HEK293 (cell line): ENCODE measurements at regions not wholly inside any gene's neighbourhood (a gene's known extent, or its start where the extent isn't known, plus 50 kb on each side); places are given as distances from the start of the nearest gene placed in this dataset.

Experiments
- CTCF ChIA-PET: fragments of 350-600 bp; formaldehyde crosslinking; extraction: SDS; loops from one replicate; lab custom pipeline; 2021; ENCODE audit warnings: antibody characterized with exemption; lab: Yijun Ruan, JAX
- POLR2A ChIA-PET: fragments of 300-600 bp; formaldehyde crosslinking; extraction: SDS; loops from one replicate; lab custom pipeline; 2020; ENCODE audit warnings: antibody characterized with exemption, inconsistent platforms; lab: Yijun Ruan, JAX
- H3K27ac ChIP-seq: fragments of 200-500 bp; sonication (Bioruptor generic); 2 replicates; pipeline ENCODE4 v1.5.1; 2014; ENCODE audit warnings: low read depth, low read length, control low read depth, inconsistent platforms; ENCODE audit errors: extremely low read depth
- H3K36me3 ChIP-seq, 2 experiments: fragments of 200-500 bp in 1 of 2; sonication (Bioruptor generic) in 1 of 2; 1 replicate in 1 of 2; 2 replicates in 1 of 2; pipeline ENCODE4 v1.5.1; 2014 to 2017; ENCODE audit warnings: inconsistent platforms in 2 of 2, low read length in 2 of 2; ENCODE audit not compliant: control insufficient read depth in 2 of 2, insufficient read depth in 1 of 2
- H3K4me1 ChIP-seq: fragments of 200-500 bp; sonication (Bioruptor generic); 2 replicates; pipeline ENCODE4 v1.5.1; 2014; ENCODE audit warnings: mild to moderate bottlenecking, low read length, inconsistent platforms; ENCODE audit not compliant: control insufficient read depth, insufficient read depth
- H3K4me3 ChIP-seq: 2 replicates; pipeline ENCODE4 v1.5.1; 2011; ENCODE audit warnings: low read depth, mild to moderate bottlenecking, control low read depth, low read length, moderate library complexity
- H3K9me3 ChIP-seq: fragments of 200-500 bp; sonication (Bioruptor generic); 2 replicates; pipeline ENCODE4 v1.5.1; 2014; ENCODE audit warnings: low read depth, low read length, inconsistent platforms; ENCODE audit not compliant: control insufficient read depth, insufficient read depth
- BCL11B ChIP-seq: fragments of 450-650 bp; formaldehyde crosslinking; IDR thresholded peaks from 2 replicates; pipeline ENCODE4 v1.5.1; 2016; ENCODE audit warnings: low read depth, missing biosample characterization, missing genetic modification characterization
- FEZF1 ChIP-seq: fragments of 450-650 bp; formaldehyde crosslinking; IDR thresholded peaks from 2 replicates; pipeline ENCODE4 v1.5.1; 2016; ENCODE audit warnings: missing biosample characterization, missing genetic modification characterization
- GLI2 ChIP-seq: fragments of 450-650 bp; formaldehyde crosslinking; IDR thresholded peaks from 2 replicates; pipeline ENCODE4; 2017; ENCODE audit warnings: missing biosample characterization, missing genetic modification characterization, low read depth, borderline replicate concordance
- GLIS1 ChIP-seq: fragments of 450-650 bp; formaldehyde crosslinking; IDR thresholded peaks from 2 replicates; pipeline ENCODE4 v1.5.1; 2016; ENCODE audit warnings: missing biosample characterization, missing genetic modification characterization
- HOXD13 ChIP-seq: sonication (generic); formaldehyde crosslinking; IDR thresholded peaks from 2 replicates; pipeline ENCODE4 v1.8.0; 2022; ENCODE audit warnings: missing genetic modification reagents, borderline replicate concordance
- RBAK ChIP-seq: fragments of 450-650 bp; formaldehyde crosslinking; IDR thresholded peaks from 2 replicates; pipeline ENCODE4 v1.5.1; 2016; ENCODE audit warnings: missing biosample characterization, missing genetic modification characterization
- REPIN1 ChIP-seq: fragments of 450-650 bp; formaldehyde crosslinking; IDR thresholded peaks from 2 replicates; pipeline ENCODE4 v1.5.1; 2017; ENCODE audit warnings: missing biosample characterization, missing genetic modification characterization, low read depth
- SALL2 ChIP-seq: fragments of 450-650 bp; formaldehyde crosslinking; IDR thresholded peaks from 2 replicates; pipeline ENCODE4 v1.5.0; 2017; ENCODE audit warnings: missing biosample characterization, mild to moderate bottlenecking, missing genetic modification characterization, borderline replicate concordance
- ZFHX2 ChIP-seq: fragments of 450-650 bp; formaldehyde crosslinking; conservative IDR thresholded peaks from 2 replicates; pipeline ENCODE4 v1.5.1; 2016; ENCODE audit warnings: missing biosample characterization, missing genetic modification characterization
- ZNF211 ChIP-seq: fragments of 450-650 bp; formaldehyde crosslinking; IDR thresholded peaks from 2 replicates; pipeline ENCODE4 v1.5.1; 2016; ENCODE audit warnings: low read depth, missing biosample characterization, missing genetic modification characterization
- ZNF324 ChIP-seq: fragments of 450-650 bp; formaldehyde crosslinking; IDR thresholded peaks from 2 replicates; pipeline ENCODE4 v1.5.1; 2016; ENCODE audit warnings: missing biosample characterization, missing genetic modification characterization
- ZNF529 ChIP-seq: fragments of 450-650 bp; formaldehyde crosslinking; IDR thresholded peaks from 2 replicates; pipeline ENCODE4 v1.5.1; 2017; ENCODE audit warnings: missing genetic modification characterization, missing biosample characterization; ENCODE audit not compliant: insufficient replicate concordance
- ZNF561 ChIP-seq: fragments of 450-650 bp; IDR thresholded peaks from 2 replicates; pipeline ENCODE4 v1.5.1; 2018; ENCODE audit warnings: missing biosample characterization, missing genetic modification characterization, borderline replicate concordance
- ZNF610 ChIP-seq: fragments of 450-650 bp; formaldehyde crosslinking; IDR thresholded peaks from 2 replicates; pipeline ENCODE4 v1.5.1; 2016; ENCODE audit warnings: missing biosample characterization, missing genetic modification characterization, borderline replicate concordance
- ZNF677 ChIP-seq: fragments of 450-650 bp; IDR thresholded peaks from 2 replicates; pipeline ENCODE4 v1.5.0; 2018; ENCODE audit warnings: missing biosample characterization, mild to moderate bottlenecking, missing genetic modification characterization, moderate library complexity
- ZNF747 ChIP-seq: fragments of 450-650 bp; formaldehyde crosslinking; IDR thresholded peaks from 2 replicates; pipeline ENCODE4 v1.5.1; 2016; ENCODE audit warnings: missing biosample characterization, missing genetic modification characterization
- ZNF776 ChIP-seq: fragments of 450-650 bp; formaldehyde crosslinking; IDR thresholded peaks from 2 replicates; pipeline ENCODE4 v1.5.0; 2017; ENCODE audit warnings: missing biosample characterization, missing genetic modification characterization, borderline replicate concordance
- ZSCAN30 ChIP-seq: fragments of 450-650 bp; IDR thresholded peaks from 2 replicates; pipeline ENCODE4 v1.5.1; 2018; ENCODE audit warnings: missing biosample characterization, mild to moderate bottlenecking, missing genetic modification characterization, moderate library complexity
- TF ChIP-seq, protein P1 (sequence below): fragments of 450-650 bp; formaldehyde crosslinking; IDR thresholded peaks from 2 replicates; pipeline ENCODE4 v1.5.1; 2016; ENCODE audit warnings: missing biosample characterization, missing genetic modification characterization
- TF ChIP-seq, protein P2 (sequence below): fragments of 450-650 bp; formaldehyde crosslinking; IDR thresholded peaks from 2 replicates; pipeline ENCODE4 v1.5.1; 2016; ENCODE audit warnings: missing biosample characterization, missing genetic modification characterization, low read depth
- TF ChIP-seq, protein P3 (sequence below): fragments of 450-650 bp; formaldehyde crosslinking; IDR thresholded peaks from 2 replicates; pipeline ENCODE4 v1.5.1; 2017; ENCODE audit warnings: missing biosample characterization, missing genetic modification characterization
- TF ChIP-seq, protein P4 (sequence below): fragments of 450-650 bp; IDR thresholded peaks from 2 replicates; pipeline ENCODE4 v1.5.1; 2018; ENCODE audit warnings: missing biosample characterization, missing genetic modification characterization

DNA sequence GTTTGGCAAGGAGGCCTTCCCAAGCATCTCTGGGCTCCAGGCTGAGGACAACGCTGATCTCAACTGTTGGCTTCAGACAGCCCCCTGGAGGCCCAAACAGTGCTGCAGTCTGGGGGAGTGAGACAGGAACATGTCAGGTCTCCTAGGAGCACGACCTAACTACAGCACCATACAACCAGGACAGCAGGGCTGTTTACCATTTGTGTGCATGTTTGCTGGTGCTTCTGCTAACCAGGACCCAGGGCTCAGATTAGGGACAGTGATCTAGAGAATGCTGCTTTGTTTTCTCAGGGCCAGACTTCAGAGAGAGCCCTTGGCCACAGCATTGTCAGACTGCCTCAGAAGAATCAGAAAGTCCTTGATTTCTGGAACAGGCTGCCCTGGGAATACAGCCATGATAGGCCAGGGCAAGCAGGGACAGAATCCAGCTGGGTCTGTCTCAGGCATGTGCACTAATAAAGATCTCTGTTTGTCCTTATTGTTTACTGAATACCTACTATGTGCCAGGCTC is 126.5 kb downstream of the VPREB1 start:
- H3K4me3 ChIP-seq = no peak overlapping the region
- POLR2A ChIA-PET = no interaction called here
- CTCF ChIA-PET = interaction anchor here (0.8 kb wide), 1 partner anchor 13 kb away, joined by 3 read pairs; no protein-coding TSS in a partner anchor
- no peak overlapping the region for H3K27ac ChIP-seq
- no peaks in the 10 kb centered on the region for H3K4me1 ChIP-seq
- H3K9me3 ChIP-seq = no peaks in the 10 kb centered on the region
- H3K36me3 ChIP-seq = no peaks in the 10 kb centered on the region
- TF ChIP-seq, protein P1, sequence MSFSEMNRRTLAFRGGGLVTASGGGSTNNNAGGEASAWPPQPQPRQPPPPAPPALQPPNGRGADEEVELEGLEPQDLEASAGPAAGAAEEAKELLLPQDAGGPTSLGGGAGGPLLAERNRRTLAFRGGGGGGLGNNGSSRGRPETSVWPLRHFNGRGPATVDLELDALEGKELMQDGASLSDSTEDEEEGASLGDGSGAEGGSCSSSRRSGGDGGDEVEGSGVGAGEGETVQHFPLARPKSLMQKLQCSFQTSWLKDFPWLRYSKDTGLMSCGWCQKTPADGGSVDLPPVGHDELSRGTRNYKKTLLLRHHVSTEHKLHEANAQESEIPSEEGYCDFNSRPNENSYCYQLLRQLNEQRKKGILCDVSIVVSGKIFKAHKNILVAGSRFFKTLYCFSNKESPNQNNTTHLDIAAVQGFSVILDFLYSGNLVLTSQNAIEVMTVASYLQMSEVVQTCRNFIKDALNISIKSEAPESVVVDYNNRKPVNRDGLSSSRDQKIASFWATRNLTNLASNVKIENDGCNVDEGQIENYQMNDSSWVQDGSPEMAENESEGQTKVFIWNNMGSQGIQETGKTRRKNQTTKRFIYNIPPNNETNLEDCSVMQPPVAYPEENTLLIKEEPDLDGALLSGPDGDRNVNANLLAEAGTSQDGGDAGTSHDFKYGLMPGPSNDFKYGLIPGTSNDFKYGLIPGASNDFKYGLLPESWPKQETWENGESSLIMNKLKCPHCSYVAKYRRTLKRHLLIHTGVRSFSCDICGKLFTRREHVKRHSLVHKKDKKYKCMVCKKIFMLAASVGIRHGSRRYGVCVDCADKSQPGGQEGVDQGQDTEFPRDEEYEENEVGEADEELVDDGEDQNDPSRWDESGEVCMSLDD (tag by site-specific recombination) = no peak
- TF ChIP-seq GLIS1 (tag by site-specific recombination) = peak; percentile 17; the same call in 1 of the 2 replicates
- TF ChIP-seq, protein P2, sequence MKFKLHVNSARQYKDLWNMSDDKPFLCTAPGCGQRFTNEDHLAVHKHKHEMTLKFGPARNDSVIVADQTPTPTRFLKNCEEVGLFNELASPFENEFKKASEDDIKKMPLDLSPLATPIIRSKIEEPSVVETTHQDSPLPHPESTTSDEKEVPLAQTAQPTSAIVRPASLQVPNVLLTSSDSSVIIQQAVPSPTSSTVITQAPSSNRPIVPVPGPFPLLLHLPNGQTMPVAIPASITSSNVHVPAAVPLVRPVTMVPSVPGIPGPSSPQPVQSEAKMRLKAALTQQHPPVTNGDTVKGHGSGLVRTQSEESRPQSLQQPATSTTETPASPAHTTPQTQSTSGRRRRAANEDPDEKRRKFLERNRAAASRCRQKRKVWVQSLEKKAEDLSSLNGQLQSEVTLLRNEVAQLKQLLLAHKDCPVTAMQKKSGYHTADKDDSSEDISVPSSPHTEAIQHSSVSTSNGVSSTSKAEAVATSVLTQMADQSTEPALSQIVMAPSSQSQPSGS (tag by site-specific recombination) = no peak
- TF ChIP-seq, all 188 proteins: peak for 1

DNA sequence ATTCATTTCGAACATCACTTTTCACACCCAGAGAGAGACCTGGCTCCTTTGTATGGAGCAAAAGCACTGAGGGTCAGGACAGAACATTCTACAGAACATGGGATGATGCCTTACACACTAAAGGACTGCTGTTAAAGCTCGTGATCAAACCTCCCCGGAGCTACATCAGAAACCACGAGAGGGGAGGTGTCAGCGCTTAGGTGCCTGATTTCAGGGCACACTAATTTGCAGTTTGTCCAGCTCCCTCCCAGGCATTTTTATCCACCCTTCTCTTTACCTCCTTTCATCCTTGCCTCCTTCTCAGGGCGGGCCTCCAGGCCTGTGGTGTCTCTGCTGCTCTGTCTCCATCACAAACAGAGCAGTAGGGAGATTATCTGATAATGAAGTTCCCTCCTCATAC is 127.5 kb downstream of the VPREB1 start:
- H3K27ac ChIP-seq = no peak overlapping the region
- POLR2A ChIA-PET = no interaction called here
- H3K36me3 ChIP-seq = no peaks in the 10 kb centered on the region
- H3K4me1 ChIP-seq = no peaks in the 10 kb centered on the region
- CTCF ChIA-PET = interaction anchor here (0.6 to 1.0 kb wide), 2 partner anchors 9 to 28 kb away, joined by 3 read pairs; no protein-coding TSS in a partner anchor
- TF ChIP-seq ZNF776 (tag by site-specific recombination) = no peak
- H3K4me3 ChIP-seq = no peak overlapping the region
- H3K9me3 ChIP-seq = no peaks in the 10 kb centered on the region

DNA sequence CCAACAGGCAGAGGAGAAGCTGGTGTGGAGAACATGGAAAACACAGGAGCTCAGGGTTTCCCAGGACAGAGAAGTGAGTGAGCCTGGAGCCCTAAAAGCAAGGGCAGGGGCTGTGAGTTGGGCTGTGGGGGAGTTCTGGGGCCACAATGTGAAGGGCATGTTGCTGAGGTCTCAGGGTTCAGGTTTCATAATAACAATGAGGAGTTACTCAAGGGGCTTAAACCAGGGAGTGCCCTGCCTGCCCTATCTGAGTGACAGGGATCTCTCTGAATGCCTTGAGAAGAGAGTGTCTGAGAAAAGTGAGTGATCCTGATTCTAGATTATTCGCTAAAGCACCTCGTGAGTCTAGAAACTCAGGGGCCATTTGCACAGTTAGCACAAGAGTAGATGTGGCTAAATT is 129.6 kb downstream of the VPREB1 start:
- H3K4me1 ChIP-seq = no peaks in the 10 kb centered on the region
- TF ChIP-seq GLI2 (no peak), ZNF561 (tag by site-specific recombination) (no peak), ZNF610 (no peak)
- no peaks in the 10 kb centered on the region for H3K9me3 ChIP-seq
- ChIA-PET POLR2A (no interaction called here), CTCF (interaction anchor here (0.7 to 1.2 kb wide), 4 partner anchors 22 to 31 kb away, joined by 3 to 5 read pairs (median 4); no protein-coding TSS in a partner anchor)
- H3K27ac ChIP-seq = no peak overlapping the region
- H3K36me3 ChIP-seq = no peaks in the 10 kb centered on the region
- H3K4me3 ChIP-seq = no peak overlapping the region

DNA sequence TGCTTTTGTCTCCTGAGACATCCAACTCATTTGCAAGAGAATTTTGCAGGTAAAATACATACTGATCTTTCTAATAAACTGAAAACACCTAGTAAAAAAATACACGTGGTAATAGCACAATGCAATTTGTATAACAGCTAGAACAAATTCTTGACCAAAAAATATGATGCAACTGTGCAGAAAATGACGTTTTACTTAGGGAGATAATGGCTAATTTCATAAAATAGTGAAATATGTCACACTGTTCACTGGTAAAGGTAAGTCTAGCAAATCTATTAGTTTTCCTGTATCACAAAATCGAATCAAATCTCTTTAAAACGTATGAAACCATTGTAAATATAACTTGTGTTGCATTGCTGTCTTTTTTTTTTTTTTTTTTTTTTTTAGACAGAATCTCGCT is 130.0 kb downstream of the VPREB1 start:
- POLR2A ChIA-PET = no interaction called here
- no peaks in the 10 kb centered on the region for H3K36me3 ChIP-seq
- H3K27ac ChIP-seq = no peak overlapping the region
- CTCF ChIA-PET = interaction anchor here (0.7 to 1.2 kb wide), 3 partner anchors 22 to 28 kb away, joined by 3 to 5 read pairs (median 3); no protein-coding TSS in a partner anchor
- no peak overlapping the region for H3K4me3 ChIP-seq
- H3K9me3 ChIP-seq = no peaks in the 10 kb centered on the region
- H3K4me1 ChIP-seq = no peaks in the 10 kb centered on the region
- TF ChIP-seq ZSCAN30 (tag by site-specific recombination) (no peak), SALL2 (no peak), FEZF1 (tag by site-specific recombination) (no peak), ZNF677 (no peak), RBAK (tag by site-specific recombination) (no peak), ZNF211 (tag by site-specific recombination) (no peak), ZFHX2 (no peak), REPIN1 (tag by site-specific recombination) (no peak), ZNF324 (no peak), BCL11B (tag by site-specific recombination) (no peak), HOXD13 (no peak), ZNF747 (tag by site-specific recombination) (no peak), ZNF529 (tag by site-specific recombination) (no peak)
- TF ChIP-seq, protein P3, sequence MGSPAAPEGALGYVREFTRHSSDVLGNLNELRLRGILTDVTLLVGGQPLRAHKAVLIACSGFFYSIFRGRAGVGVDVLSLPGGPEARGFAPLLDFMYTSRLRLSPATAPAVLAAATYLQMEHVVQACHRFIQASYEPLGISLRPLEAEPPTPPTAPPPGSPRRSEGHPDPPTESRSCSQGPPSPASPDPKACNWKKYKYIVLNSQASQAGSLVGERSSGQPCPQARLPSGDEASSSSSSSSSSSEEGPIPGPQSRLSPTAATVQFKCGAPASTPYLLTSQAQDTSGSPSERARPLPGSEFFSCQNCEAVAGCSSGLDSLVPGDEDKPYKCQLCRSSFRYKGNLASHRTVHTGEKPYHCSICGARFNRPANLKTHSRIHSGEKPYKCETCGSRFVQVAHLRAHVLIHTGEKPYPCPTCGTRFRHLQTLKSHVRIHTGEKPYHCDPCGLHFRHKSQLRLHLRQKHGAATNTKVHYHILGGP (tag by site-specific recombination) = no peak
- TF ChIP-seq, protein P4, sequence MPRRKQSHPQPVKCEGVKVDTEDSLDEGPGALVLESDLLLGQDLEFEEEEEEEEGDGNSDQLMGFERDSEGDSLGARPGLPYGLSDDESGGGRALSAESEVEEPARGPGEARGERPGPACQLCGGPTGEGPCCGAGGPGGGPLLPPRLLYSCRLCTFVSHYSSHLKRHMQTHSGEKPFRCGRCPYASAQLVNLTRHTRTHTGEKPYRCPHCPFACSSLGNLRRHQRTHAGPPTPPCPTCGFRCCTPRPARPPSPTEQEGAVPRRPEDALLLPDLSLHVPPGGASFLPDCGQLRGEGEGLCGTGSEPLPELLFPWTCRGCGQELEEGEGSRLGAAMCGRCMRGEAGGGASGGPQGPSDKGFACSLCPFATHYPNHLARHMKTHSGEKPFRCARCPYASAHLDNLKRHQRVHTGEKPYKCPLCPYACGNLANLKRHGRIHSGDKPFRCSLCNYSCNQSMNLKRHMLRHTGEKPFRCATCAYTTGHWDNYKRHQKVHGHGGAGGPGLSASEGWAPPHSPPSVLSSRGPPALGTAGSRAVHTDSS (tag by site-specific recombination) = no peak
